HS-5 (cell line): ENCODE measurements at regions not wholly inside any gene's neighbourhood (a gene's known extent, or its start where the extent isn't known, plus 50 kb on each side); places are given as distances from the start of the nearest gene placed in this dataset.
A peak's percentile ranks its signal among the peaks of the same experiment; 100 is the strongest.

Experiments
- DNase-seq: peaks from one replicate; pipeline ENCODE4 v3.0.0-alpha.2; 2012; ENCODE audit warnings: low read depth

- no peak for DNase-seq
These were observed 153.9 kb upstream of the MPPED2 start for GRCh38 chr11:30740091-30740490.

DNA sequence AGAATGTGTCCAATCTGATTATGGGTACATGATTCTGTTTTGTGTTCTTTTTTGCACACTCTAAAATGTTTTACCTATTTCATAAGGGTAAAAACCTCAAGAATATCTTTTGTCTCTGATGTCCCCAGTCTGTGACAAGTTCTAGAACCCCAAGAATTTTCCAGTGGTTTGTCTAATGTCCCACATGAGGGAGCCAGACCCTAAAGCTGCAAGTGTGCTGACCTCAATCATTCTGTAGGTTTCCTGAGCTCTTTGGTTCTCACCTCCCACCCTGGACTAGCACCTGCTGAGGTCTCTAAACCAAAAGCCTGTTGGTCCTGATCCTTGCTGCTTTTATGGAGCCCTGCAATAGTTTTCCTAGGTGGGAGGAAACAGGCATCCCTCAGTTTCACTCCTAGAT lies 149.8 kb upstream of the MPPED2 start:
- no peak for DNase-seq

- no peak for DNase-seq
These were observed 147.6 kb upstream of the MPPED2 start for GRCh38 chr11:30733748-30734147.

- no peak for DNase-seq
These were observed 143.9 kb upstream of the MPPED2 start for GRCh38 chr11:30730011-30730410.

DNA sequence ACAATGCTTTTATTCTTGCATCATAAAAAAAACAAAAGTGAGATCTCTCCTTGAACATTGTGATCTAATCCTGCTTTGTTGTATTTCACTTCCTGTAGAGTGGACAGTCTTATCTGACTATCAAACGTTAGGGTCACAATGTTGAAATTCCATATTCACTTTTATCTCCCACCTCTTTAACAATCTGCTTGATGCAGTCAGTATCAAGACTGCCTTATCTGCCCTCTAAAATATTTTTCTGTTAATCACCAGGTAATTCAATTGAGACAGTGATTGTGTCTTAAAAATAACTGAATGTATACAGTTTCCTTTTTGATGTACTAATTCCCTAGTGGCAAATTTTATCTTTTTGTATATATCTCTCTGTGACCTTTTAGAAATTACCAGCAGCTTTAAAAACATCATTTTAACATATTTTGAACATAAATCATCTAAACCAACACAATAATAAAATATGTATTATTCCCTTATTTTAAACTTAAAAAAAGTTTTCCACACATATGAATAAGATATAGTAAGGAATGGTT lies 143.1 kb upstream of the MPPED2 start:
- no peak for DNase-seq

- DNase-seq = no peak
These were observed 139.6 kb upstream of the MPPED2 start for GRCh38 chr11:30725645-30726195.

DNA sequence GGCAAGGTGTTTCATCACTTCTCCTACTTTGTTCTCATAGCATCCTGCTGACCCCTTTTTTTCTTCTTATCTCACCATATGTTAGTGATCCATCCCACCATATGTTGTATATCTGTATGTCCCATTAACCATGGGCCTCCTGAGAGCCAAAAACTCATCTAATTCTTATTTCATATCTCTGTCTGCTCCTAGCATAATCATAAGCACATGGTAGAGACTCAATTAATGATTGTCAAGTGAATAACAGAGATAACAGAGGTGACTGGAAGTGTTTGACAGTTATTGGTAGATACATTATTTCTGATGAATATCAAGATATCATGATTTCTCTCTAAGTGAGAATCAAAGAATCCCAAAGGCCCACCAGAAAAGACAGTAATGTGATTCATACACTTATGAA lies 138.1 kb upstream of the MPPED2 start:
- DNase-seq = no peak

GRCh38 chr11:30719371-30719770 lies 133.2 kb upstream of the MPPED2 start:
- no peak for DNase-seq

DNA sequence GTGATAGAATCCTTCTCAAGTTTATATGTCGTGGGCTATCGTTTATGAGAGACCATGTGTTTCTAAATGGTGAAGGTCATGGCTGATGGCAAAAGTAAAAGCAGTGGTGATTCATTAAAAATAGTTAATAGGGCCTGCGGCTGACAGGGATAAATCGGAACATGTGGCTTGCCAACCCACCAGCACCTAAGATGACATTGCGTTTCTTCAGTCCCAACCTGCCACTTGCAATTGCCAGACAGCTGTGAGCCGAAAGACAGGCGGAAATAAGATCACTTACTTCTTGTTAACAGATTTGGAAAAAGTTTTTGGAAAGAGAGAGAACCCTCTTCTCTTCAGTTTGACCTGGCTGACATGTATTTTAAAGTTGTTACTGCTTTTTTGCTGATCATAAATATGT lies 131.5 kb upstream of the MPPED2 start:
- DNase-seq = no peak

- no peak for DNase-seq
These were observed 130.9 kb upstream of the MPPED2 start for GRCh38 chr11:30717009-30717408.

- no peak for DNase-seq
These were observed 126.6 kb upstream of the MPPED2 start for GRCh38 chr11:30712749-30713148.

DNA sequence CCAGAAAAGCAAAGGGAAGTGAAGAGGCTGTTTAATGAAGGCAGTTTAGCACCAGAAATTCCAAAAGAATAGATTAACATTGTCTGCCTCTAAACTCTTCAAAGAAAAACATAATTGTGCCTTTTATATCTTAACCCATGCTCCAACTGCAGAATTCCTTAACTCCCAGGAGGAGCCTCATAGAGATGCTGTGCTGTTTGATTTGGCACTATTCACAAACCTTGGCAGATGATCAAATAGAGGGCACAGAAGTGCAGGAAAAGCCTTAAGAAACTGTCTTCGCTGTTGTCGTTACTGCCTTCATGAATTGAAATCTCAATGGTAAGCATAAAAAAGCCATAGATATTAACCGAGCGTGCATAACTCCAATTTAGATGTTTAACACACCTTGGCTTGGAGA lies 124.1 kb upstream of the MPPED2 start:
- no peak for DNase-seq

DNA sequence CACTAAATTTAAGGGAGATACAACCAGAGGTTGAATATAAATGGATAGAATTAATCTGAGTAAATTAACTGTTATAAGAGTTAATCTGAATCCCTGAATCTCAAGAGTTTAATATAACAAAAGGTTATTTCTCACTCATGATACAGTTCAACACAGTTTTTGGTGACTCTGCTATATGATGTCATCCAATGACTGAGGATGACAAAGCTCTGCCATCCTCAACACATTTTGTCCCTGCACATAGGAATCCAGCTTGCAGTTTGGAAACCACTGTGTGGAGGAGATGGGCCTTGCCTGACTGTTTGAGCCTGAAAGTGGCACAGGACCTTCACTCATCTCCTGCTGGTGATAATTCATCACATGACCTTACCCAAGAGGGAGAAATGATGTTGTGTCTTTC lies 121.0 kb upstream of the MPPED2 start:
- no peak for DNase-seq

DNA sequence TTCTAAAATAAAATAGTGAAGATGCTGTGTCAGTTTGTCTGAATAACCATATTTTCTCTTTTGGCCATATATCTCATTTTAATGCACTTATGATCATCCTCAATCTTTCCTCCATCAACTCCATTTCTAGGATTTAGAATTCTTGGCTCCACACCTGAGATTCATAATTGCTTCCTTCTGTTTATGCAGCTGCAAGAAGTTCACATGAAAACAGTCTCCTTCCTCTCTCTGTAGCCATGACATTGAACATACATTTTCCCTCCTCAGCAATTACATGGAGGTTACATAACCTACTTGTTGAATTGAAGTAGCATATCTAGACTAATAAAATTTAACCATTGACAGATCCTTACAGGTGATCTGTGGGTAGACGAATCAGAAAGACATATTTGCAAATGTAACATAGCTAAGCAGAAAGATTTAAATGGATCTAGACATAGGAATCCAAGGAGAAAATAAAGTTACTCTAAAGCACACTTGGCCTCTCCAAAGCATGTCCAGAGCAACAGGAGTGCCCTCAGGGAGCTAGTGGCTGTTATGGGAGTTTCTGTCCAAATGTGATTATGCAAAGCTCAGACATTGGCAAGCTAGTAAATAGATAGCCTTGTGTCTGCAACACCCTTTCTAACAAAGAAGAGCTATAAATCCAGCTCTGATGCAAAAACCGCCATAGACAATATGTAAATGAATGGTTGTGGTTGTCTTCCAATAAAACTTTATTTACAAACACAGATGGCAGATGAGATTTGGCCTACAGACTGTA lies 119.9 kb upstream of the MPPED2 start:
- no peak for DNase-seq

- DNase-seq = no peak
These were observed 112.3 kb upstream of the MPPED2 start for GRCh38 chr11:30698425-30698824.

DNA sequence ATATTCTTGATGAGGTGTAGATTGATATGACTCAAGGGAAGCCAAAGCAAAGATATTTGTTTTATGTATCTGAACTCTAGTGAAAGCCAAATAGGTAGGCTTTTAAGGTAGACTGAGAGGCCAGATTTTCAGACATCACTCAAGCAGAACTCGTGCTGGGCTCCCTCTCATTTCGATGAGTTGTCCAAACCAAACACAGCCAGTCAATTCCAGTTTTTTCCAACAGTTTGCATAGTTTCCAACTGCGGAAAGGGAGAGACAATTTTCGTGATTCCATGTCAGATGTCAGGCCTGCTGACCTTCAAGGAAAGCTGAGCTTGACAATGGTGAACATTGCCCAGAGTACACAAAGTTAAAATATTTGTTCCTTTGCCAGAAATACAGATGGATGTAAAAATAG lies 110.9 kb upstream of the MPPED2 start:
- no peak for DNase-seq

DNA sequence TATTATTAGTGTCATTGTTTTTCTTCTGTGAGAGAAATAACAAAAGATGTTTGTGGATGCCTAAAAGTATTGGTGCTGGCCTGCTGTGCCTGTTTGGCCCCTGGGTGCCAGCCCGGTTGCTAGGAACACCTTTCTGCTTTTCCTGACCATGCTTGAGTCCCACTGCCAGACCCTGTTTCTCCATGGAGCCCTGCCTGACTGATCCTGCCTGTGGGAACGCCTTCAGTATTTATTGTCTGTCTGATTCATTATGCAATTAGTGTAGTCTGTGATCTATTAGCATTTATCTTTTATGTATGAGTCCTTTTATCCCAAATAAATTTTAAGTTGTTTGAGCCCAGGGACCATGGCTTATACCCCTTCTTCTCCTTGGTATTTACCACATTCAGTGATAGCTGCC lies 98.6 kb upstream of the MPPED2 start:
- DNase-seq = no peak

GRCh38 chr11:30683176-30683575 lies 97.0 kb upstream of the MPPED2 start:
- peak; percentile 8 for DNase-seq

GRCh38 chr11:30666817-30667216 lies 80.7 kb upstream of the MPPED2 start:
- no peak for DNase-seq

DNA sequence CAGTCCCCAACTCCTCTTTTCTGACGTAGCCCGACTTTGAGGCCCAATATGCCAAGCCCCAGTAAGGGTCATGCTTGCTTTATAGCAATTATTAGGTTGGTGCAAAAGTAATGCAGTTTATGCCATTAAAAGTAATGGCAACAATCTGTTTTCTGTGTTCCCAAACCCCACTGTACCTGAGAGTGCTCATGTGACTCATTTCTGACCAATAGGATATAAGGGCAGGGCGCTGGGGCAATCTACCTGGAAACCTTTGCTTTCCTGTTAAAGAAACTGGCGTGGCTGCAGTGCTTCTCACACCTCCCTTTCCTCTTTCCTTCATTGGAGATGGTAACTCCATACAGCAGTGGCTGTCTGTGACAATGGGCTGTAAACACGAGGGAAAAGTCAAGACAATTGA lies 78.9 kb upstream of the MPPED2 start:
- no peak for DNase-seq

GRCh38 chr11:30653606-30654005 lies 67.5 kb upstream of the MPPED2 start:
- no peak for DNase-seq

GRCh38 chr11:30652801-30653200 lies 66.6 kb upstream of the MPPED2 start:
- DNase-seq = no peak

DNA sequence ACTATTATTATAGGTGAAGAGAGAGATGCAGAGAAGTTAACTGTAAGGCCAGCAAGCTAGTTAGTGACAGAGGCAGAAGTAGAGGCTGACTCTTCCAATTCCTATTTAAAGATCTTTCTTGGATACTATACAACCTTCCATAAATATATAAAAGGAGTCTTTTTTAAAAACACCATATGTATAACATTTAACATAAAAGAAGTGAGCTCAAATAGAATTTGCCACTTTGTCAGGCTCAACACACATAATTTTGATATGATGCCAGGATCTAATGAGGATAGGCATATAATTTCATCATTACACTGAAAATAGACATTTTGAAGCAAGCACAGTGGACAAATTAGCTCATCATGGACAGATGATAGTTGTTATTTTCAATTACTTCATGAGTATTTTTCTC lies 64.1 kb upstream of the MPPED2 start:
- DNase-seq = no peak
